Kidney epithelial cell (primary cell): ENCODE measurements at regions not wholly inside any gene's neighbourhood (a gene's known extent, or its start where the extent isn't known, plus 50 kb on each side); places are given as distances from the start of the nearest gene placed in this dataset.

ENCODE experiments used
- DNase-seq: peaks from one replicate; pipeline ENCODE4 v3.0.0-alpha.2; 2010; ENCODE audit warnings: low read depth
- H3K27me3 ChIP-seq: 2 replicates; pipeline ENCODE4 v1.6.0; 2011; ENCODE audit warnings: low read length; ENCODE audit not compliant: control insufficient read depth, insufficient read depth
- H3K36me3 ChIP-seq: 2 replicates; pipeline ENCODE4 v1.5.1; 2011; ENCODE audit warnings: low read length; ENCODE audit not compliant: control insufficient read depth, insufficient read depth
- H3K4me3 ChIP-seq: 2 replicates; pipeline ENCODE4 v1.5.1; 2011; ENCODE audit warnings: low read depth, mild to moderate bottlenecking, control low read depth, low read length
- TF ChIP-seq, protein P1 (sequence below): IDR thresholded peaks from 2 replicates; pipeline ENCODE4 v1.5.1; 2011; ENCODE audit warnings: mild to moderate bottlenecking, moderate library complexity, low read length, control low read depth, inconsistent platforms; ENCODE audit not compliant: insufficient read depth, poor library complexity, severe bottlenecking

DNA sequence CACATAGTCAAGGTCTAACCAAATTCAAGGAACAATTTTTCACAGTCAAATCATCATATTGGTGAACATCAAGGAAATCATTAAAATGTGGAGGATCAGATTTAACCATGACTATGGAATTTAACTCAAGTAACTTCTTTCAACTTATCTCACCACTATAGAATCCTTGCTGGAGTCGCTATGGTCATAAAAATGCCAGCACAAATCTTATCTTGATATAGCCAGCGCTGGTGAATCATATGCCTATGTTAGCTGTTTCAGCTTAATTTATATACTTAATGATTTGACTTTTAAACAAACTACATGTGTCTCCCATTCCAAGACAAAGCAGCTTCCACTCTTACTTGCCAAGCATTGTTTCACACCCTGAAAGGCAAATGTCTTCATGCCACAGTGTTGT is 416.4 kb downstream of the CDH11 start:
- TF ChIP-seq, protein P1, sequence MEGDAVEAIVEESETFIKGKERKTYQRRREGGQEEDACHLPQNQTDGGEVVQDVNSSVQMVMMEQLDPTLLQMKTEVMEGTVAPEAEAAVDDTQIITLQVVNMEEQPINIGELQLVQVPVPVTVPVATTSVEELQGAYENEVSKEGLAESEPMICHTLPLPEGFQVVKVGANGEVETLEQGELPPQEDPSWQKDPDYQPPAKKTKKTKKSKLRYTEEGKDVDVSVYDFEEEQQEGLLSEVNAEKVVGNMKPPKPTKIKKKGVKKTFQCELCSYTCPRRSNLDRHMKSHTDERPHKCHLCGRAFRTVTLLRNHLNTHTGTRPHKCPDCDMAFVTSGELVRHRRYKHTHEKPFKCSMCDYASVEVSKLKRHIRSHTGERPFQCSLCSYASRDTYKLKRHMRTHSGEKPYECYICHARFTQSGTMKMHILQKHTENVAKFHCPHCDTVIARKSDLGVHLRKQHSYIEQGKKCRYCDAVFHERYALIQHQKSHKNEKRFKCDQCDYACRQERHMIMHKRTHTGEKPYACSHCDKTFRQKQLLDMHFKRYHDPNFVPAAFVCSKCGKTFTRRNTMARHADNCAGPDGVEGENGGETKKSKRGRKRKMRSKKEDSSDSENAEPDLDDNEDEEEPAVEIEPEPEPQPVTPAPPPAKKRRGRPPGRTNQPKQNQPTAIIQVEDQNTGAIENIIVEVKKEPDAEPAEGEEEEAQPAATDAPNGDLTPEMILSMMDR: no peak
- no peak for DNase-seq
- Histone ChIP-seq H3K36me3 (no peaks in the 10 kb centered on the region), H3K27me3 (no peaks in the 10 kb centered on the region), H3K4me3 (no peak overlapping the region)

DNA sequence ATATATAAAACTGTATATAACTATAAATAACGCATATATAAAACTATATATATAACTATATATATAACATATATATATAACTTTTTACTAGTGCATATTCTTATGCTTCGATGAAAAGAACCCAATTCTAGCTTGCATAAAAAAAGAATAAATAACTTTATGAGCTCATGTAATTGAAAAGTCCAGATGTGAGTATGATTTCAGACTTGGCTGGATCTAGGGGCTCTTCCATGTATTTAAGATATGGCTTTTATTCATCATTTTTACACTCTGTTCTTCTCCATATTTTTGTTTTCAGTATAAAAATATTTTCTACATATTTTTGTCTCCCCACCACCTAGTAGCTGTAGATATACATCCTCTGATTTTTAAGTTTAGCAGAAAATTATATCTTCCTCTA is 417.5 kb downstream of the CDH11 start:
- H3K27me3 ChIP-seq: no peaks in the 10 kb centered on the region
- TF ChIP-seq, protein P1: no peak

DNA sequence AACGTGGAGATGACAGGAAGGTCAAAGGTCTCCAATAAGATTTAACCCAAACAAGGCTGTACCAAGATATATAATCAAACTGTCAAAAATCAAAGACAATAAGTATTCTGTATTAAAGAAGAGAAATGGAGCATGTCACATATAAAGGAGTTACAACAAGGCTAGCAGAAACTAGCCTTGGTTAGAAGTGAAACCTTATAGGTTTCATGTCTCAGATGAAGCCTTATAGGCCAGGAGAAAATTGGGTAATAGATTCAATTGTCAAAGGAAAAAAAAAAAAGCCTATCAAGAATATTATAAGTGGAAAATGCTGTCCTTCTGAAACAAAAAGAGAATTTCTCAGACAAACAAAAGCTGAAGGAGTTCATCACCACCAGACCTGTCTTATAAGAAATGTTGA is 419.4 kb downstream of the CDH11 start:
- Histone ChIP-seq H3K27me3 (no peaks in the 10 kb centered on the region), H3K36me3 (no peaks in the 10 kb centered on the region), H3K4me3 (no peak overlapping the region)
- TF ChIP-seq, protein P1: no peak
- no peak for DNase-seq

More for the DNA sequence above, 417.5 kb downstream of the CDH11 start:
- H3K36me3 ChIP-seq: no peaks in the 10 kb centered on the region
- DNase-seq: no peak
- no peak overlapping the region for H3K4me3 ChIP-seq

DNA sequence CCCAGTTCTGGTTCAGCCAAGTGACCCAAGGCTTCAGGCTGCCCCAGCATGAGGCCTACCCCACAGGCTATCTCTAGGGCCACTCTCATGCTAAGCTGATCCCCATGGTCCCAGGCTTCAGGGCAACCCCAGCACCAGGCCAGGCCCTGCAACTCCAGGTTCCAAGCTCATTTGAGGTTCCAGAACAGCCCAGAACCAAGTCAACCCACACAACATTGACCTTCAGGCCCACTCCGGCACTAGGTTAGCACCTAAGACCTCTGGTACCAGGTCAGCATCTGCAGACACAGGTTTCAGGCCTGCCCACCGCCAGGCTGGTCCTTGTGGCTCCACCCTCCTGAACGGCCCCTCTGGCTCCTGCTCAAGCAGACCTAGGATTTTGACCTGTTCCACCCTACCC is 421.2 kb downstream of the CDH11 start:
- TF ChIP-seq, protein P1: no peak
- no peak for DNase-seq
- no peaks in the 10 kb centered on the region for H3K27me3 ChIP-seq
- H3K4me3 ChIP-seq: no peak overlapping the region
- H3K36me3 ChIP-seq: no peaks in the 10 kb centered on the region

DNA sequence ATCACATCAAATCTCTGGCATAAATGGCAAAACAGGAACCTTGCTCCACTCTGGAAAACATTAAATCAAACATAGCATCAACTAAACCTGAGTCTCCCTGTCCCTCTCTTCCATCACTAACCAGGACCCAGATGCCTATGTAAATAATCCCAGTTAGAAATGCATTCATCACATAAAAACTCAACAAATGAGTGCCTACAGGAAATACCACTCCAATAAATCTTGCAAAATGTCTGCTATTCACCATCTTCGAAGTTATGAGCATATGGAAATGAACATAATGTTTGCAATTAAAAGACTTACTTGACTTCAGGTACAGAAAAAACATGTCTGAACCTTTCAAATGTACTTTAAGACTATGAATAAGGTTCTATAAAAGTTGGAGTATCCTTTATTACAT is 425.0 kb downstream of the CDH11 start:
- Histone ChIP-seq H3K4me3 (no peak overlapping the region), H3K27me3 (no peaks in the 10 kb centered on the region), H3K36me3 (no peaks in the 10 kb centered on the region)
- TF ChIP-seq, protein P1: no peak
- no peak for DNase-seq

DNA sequence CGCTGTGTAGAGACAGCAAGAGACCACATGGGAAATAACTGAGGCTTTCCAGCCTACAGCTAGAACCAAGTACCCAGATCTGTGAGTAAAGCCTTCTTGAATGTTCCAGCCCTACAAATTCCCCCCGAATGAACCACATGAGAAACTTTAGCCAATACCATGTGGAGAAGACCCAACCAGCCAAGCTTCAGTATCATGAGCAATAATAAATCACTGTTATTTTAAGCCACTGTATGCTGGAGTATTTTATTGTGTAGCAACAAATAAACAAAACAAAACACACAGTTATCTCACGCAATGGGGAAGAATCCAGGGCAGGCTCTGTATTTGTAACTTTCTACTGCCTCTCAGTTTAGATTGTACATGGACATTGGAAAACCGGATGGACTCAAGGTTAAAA is 426.2 kb downstream of the CDH11 start:
- Histone ChIP-seq H3K4me3 (no peak overlapping the region), H3K27me3 (no peaks in the 10 kb centered on the region), H3K36me3 (no peaks in the 10 kb centered on the region)
- no peak for DNase-seq
- TF ChIP-seq, protein P1: no peak
